Skin epidermis (tissue), 12 donors: ENCODE measurements at regions not wholly inside any gene's neighbourhood (a gene's known extent, or its start where the extent isn't known, plus 50 kb on each side); places are given as distances from the start of the nearest gene placed in this dataset.

Source experiments
- H3K27ac ChIP-seq, 21 experiments: fragments of 200-600 bp; sonication (generic) in 11 of 21; one replicate each; pipeline ENCODE4 v1.5.0; 2020; ENCODE audit warnings: mild to moderate bottlenecking in 3 of 21, inconsistent platforms in 2 of 21, moderate library complexity in 2 of 21
- H3K4me3 ChIP-seq, 7 experiments: fragments of 200-600 bp; sonication (generic) in 2 of 7; one replicate each; pipeline ENCODE4 v1.5.0; 2020; ENCODE audit warnings: inconsistent platforms in 2 of 7, mild to moderate bottlenecking in 2 of 7, moderate library complexity in 1 of 7

- Histone ChIP-seq H3K4me3 (no peak overlapping the region), H3K27ac (no peak overlapping the region)
These were observed 774.3 kb upstream of the HS6ST1 start for GRCh38 chr2:129092956-129093355.

DNA sequence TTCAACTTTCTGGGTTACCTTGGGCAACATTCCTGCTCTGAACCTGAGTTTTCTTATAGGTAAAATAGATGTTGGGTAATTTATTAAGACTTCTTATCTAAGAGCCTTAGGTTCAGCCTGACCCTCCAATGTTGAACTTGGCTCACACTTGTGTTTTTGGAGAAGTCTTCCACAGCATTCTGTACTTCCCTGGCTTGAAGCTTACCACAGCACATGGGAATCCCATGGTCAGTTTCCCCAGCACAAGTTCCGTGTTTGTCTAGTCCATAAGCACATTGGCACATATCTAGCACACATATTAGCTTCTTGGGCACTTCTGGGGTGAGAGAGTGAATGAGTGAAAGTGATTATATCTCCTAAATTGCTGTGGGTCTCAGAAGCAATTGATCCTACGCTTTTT, 782.5 kb upstream of the HS6ST1 start:
- Histone ChIP-seq H3K27ac (no peak overlapping the region), H3K4me3 (no peak overlapping the region)

GRCh38 chr2:129103936-129104878, 785.5 kb upstream of the HS6ST1 start:
- Histone ChIP-seq H3K4me3 (no peak overlapping the region), H3K27ac (no peak overlapping the region)

- H3K27ac ChIP-seq: no peak overlapping the region
- no peak overlapping the region for H3K4me3 ChIP-seq
These were observed 793.5 kb upstream of the HS6ST1 start for GRCh38 chr2:129112181-129112580.

GRCh38 chr2:129113776-129114175, 795.1 kb upstream of the HS6ST1 start:
- Histone ChIP-seq H3K27ac (no peak overlapping the region), H3K4me3 (no peak overlapping the region)

- no peak overlapping the region for H3K4me3 ChIP-seq
- no peak overlapping the region for H3K27ac ChIP-seq
These were observed 798.8 kb upstream of the HS6ST1 start for GRCh38 chr2:129117434-129117833.

GRCh38 chr2:129118296-129118695, 799.6 kb upstream of the HS6ST1 start:
- no peak overlapping the region for H3K4me3 ChIP-seq
- no peak overlapping the region for H3K27ac ChIP-seq

DNA sequence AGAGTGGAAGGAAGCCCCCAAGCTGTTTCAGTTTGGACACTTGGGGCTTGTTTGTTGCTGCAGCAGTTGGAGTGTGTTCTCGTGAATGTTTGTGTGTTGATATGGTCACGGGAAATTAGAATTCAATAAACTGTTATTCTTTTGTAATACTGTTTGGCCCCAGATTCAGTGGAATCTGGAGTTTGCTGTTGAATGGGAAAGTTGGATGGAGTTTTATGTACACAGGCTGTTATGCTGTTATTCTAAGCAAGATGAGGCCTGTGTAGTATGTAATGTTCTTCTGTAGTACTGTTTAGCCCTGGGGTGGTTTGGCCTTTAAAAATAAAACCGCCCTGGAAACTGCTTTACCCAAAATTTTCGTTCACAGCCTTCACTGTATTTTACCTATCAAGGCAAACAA, 810.4 kb upstream of the HS6ST1 start:
- Histone ChIP-seq H3K4me3 (no peak overlapping the region), H3K27ac (peak overlapping the region in 3 of 21 experiments; percentile 27 to 46 (median 27))

DNA sequence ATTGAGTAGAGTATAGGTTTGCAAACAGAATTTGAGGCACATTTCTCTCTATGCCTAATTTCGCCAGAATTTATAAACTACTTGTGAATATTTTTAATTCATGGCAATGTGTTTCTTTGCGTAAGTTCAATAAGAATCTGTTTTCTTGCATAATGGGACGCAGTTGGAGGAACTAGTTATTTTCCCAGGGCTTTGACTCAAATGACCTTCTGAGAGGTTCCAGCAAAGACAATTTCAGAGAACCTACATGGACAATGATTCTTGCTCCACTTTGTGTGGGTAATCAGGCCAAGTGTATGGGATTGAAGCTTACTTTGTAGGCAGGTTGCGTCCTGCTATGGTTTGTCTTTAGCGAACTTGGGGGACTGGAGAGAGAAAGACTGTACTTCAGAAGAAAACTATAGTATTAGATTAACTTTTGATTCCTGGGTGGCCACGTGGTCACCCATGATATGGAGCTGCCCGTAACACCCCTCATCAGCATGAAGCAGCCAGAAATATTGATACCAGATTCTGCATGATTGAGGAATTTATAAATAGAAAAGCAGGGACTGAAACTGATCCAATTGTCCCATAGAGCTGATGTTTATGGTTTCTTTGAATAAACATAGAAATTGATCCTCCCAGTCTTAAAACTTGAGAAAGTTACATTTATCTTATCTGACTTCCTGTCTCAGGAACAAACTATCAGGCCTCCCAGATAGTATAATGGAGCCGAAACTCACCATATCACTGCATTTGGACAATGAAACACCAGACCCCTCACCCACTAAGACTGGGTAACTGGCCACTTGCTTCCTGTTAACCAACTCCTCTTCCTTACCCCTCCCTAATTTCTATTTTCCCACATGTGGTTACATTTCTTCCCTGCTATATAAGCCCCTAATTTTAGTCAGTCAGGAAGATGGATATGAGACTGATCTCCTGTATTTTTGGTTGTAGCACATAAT, 815.3 kb upstream of the HS6ST1 start:
- Histone ChIP-seq H3K27ac (no peak overlapping the region), H3K4me3 (no peak overlapping the region)

- Histone ChIP-seq H3K4me3 (no peak overlapping the region), H3K27ac (no peak overlapping the region)
These were observed 816.3 kb upstream of the HS6ST1 start for GRCh38 chr2:129135017-129135416.

DNA sequence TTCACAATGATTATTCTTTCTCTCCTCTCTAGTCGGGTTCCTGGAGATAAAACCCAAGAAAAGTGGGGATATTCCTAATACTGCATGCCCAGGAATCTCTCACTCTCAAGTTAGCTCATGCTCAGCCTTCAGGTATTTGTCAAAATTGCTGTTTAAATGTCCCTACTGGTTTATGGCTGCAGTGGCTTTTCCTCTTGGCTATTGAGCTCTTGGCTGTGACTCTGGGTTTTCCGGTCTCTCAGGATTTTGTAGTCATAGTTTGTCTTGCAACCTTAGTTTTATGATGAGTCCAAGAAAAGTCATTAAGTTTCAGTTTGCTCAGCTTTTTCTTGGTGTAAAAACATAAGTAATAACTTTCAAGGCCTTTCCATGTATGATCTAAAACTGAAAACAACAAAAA, 820.7 kb upstream of the HS6ST1 start:
- Histone ChIP-seq H3K4me3 (no peak overlapping the region), H3K27ac (peak overlapping the region in 3 of 21 experiments; percentile 38 to 55 (median 49))

DNA sequence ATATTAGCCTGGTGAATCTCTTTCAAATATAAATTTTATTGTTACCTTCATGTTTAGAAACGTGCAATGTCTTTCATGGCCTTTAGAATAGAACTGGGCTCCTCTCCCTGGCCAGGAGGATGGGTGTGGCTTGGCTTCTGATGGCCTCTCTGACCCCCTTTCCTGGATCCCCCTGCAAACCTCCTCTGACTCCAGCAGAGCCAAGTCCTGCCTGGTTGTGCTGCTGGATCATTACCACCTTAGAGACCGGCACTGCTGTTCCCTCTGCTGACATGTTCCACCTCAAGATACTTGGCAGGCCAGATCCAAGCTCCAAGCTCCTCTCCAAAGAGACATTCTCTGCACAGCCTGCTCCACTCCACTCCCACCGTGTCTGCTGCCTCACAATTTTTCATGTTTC, 823.8 kb upstream of the HS6ST1 start:
- Histone ChIP-seq H3K27ac (no peak overlapping the region), H3K4me3 (no peak overlapping the region)

DNA sequence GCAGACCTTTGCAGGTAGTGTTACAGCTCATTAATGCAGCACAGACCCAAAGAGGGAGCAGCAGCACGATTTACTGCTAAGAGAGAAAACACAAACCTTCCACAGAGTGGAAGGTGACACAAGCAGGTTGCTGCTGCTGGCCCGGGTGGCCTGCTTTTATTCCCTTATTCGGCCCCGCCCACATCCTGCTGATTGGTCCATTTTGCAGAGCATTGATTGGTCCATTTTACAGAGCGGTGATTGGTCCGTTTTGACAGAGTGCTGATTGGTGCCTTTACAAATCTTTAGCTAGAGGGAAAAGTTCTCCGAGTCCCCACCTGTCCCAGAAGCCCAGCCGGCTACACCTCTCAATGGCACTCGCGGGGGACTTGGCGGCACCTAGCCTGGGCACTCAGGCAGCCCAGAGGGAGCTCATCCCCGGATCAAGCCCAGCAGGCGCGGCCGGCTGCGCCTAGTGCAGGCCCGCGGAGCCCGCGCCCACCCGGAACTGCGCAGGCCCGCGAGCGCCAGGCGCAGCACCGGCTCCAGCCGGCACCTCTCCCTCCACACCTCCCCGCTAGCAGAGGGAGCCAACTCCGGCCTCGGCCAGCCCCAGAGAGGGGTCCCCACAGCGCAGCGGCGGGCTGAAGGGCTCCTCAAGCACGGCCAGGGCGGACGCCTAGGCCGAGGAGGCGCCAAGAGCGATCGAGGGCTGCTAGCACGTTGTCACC, 825.6 kb upstream of the HS6ST1 start:
- no peak overlapping the region for H3K4me3 ChIP-seq
- no peak overlapping the region for H3K27ac ChIP-seq

DNA sequence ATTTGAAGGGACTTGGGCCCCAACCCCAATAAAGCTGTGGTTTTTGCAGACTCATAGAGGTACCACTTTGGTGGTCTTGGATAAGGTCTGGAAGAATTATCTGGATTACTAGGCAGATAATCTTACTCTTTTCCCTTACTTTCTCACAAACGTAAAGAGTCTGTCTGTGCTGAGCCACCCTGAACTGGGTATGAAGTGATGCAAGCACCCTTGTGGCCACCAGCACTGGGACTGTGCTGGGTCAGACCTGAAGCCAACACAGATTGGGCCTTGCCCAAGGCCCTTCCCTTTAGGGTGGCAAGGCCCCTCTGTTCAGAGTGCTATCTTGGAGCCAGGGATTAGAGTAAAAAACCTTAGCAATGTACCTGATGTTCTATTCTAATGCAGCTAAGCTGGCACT, 827.0 kb upstream of the RAB6C start:
- no peak overlapping the region for H3K4me3 ChIP-seq

GRCh38 chr2:129160879-129161278, 818.6 kb upstream of the RAB6C start:
- no peak overlapping the region for H3K4me3 ChIP-seq
- no peak overlapping the region for H3K27ac ChIP-seq

More for the DNA sequence above, 827.0 kb upstream of the RAB6C start:
- H3K27ac ChIP-seq: no peak overlapping the region

GRCh38 chr2:129164220-129164949, 815.1 kb upstream of the RAB6C start:
- no peak overlapping the region for H3K4me3 ChIP-seq
- H3K27ac ChIP-seq: no peak overlapping the region

DNA sequence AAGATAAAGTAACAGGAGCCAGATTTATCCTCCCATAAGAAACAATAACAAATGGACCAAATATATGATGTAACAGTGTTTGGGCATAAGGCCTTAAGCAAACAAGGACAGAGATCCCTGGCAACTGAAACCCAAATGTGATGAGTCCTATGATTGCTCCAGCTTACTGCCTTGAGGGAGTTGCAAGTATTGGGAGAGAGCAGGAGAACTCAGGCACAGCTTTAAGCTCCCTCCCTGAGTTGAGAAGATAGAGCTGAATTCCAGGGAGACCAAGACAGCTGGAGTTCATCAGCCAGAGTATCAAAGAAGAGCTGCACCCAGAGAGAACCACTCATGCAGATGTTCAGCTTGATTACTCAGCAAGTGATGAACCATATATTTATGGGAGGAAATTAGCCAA, 814.5 kb upstream of the RAB6C start:
- H3K27ac ChIP-seq: no peak overlapping the region
- H3K4me3 ChIP-seq: no peak overlapping the region

DNA sequence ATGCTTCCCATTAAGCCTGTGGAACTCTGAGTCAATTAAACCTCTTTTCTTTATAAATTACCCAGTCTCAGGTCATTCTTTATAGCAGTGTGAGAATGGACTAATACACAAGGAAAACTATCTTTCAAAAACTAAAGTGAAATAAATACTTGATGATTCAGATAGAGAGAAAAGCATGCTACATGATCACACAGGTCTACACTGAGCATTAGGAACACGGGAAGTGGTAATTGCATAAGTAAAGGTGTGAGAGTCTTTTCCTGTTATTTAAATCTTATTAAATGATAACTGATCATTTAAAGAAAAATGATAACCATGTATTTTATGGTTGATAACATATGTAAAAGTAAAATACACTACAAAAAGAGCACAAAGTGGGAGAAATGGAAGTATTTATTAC, 812.0 kb upstream of the RAB6C start:
- H3K27ac ChIP-seq: no peak overlapping the region
- H3K4me3 ChIP-seq: no peak overlapping the region

GRCh38 chr2:129170570-129170969, 808.9 kb upstream of the RAB6C start:
- no peak overlapping the region for H3K27ac ChIP-seq

More at GRCh38 chr2:129170570-129170969, 808.9 kb upstream of the RAB6C start:
- no peak overlapping the region for H3K4me3 ChIP-seq
